Fibroblast of skin of left quadriceps (primary cell): ENCODE measurements at regions not wholly inside any gene's neighbourhood (a gene's known extent, or its start where the extent isn't known, plus 50 kb on each side); places are given as distances from the start of the nearest gene placed in this dataset.
A peak's percentile ranks its signal among the peaks of the same experiment; 100 is the strongest.
"Not testable (repeated sequence)": the region's sequence is repeated elsewhere in the genome, so short reads cannot be mapped to it uniquely, and the experiment has no call there.

Experiments used
- DNase-seq, 2 experiments: peaks; one replicate each; pipeline ENCODE4 v3.0.0-alpha.2; 2013; ENCODE audit warnings: low read depth in 2 of 2

- no peak for DNase-seq
These were observed 133.6 kb upstream of the FRG1 start for GRCh38 chr4:189807031-189807430.

GRCh38 chr4:189809241-189809735, 131.4 kb upstream of the FRG1 start:
- no peak for DNase-seq

- no peak for DNase-seq
These were observed 130.8 kb upstream of the FRG1 start for GRCh38 chr4:189809839-189810238.

GRCh38 chr4:189810318-189811181, 130.1 kb upstream of the FRG1 start:
- DNase-seq: not testable (repeated sequence)

GRCh38 chr4:189815404-189816192, 125.1 kb upstream of the FRG1 start:
- DNase-seq: no peak

- DNase-seq: peak in 1 of 2 experiments; percentile 19
These were observed 118.3 kb upstream of the FRG1 start for GRCh38 chr4:189822326-189822725.

GRCh38 chr4:189823591-189823990, 117.1 kb upstream of the FRG1 start:
- DNase-seq: no peak

GRCh38 chr4:189825466-189825865, 115.2 kb upstream of the FRG1 start:
- DNase-seq: no peak

GRCh38 chr4:189826657-189827056, 114.0 kb upstream of the FRG1 start:
- peak in 1 of 2 experiments; percentile 14 for DNase-seq

- DNase-seq: no peak
These were observed 112.5 kb upstream of the FRG1 start for GRCh38 chr4:189828081-189828697.

- DNase-seq: no peak
These were observed 108.1 kb upstream of the FRG1 start for GRCh38 chr4:189832528-189832927.

- no peak for DNase-seq
These were observed 106.1 kb upstream of the FRG1 start for GRCh38 chr4:189834616-189835015.

- no peak for DNase-seq
These were observed 105.2 kb upstream of the FRG1 start for GRCh38 chr4:189835505-189835904.

GRCh38 chr4:189837471-189837870, 103.2 kb upstream of the FRG1 start:
- no peak for DNase-seq

GRCh38 chr4:189838821-189839497, 101.7 kb upstream of the FRG1 start:
- DNase-seq: no peak

GRCh38 chr4:189840356-189840755, 100.3 kb upstream of the FRG1 start:
- DNase-seq: no peak

- DNase-seq: no peak
These were observed 97.2 kb upstream of the FRG1 start for GRCh38 chr4:189843413-189844009.

GRCh38 chr4:189845145-189845846, 95.4 kb upstream of the FRG1 start:
- DNase-seq: peak; percentile 71 to 73

- not testable (repeated sequence) for DNase-seq
These were observed 94.6 kb upstream of the FRG1 start for GRCh38 chr4:189846094-189846493.

- DNase-seq: not testable (repeated sequence)
These were observed 94.1 kb upstream of the FRG1 start for GRCh38 chr4:189846608-189847007.

- DNase-seq: not testable (repeated sequence)
These were observed 92.0 kb upstream of the FRG1 start for GRCh38 chr4:189848672-189849071.
